Left ventricle myocardium inferior (tissue), 1 donor: ENCODE measurements at regions not wholly inside any gene's neighbourhood (a gene's known extent, or its start where the extent isn't known, plus 50 kb on each side); places are given as distances from the start of the nearest gene placed in this dataset.
"Not testable (repeated sequence)": the region's sequence is repeated elsewhere in the genome, so short reads cannot be mapped to it uniquely, and the experiment has no call there.

ENCODE experiments used
- DNase-seq: peaks from one replicate; pipeline ENCODE4 v3.0.0-alpha.2; 2020
- H3K27ac ChIP-seq: fragments of 200-600 bp; replicated peaks from 2 replicates; pipeline ENCODE4 v1.8.0; 2021
- H3K27me3 ChIP-seq: fragments of 200-600 bp; 2 replicates; pipeline ENCODE4 v1.8.0; 2021; ENCODE audit warnings: low read depth
- H3K36me3 ChIP-seq: fragments of 200-600 bp; 2 replicates; pipeline ENCODE4 v1.8.0; 2021
- H3K4me1 ChIP-seq: fragments of 200-600 bp; 2 replicates; pipeline ENCODE4 v1.8.0; 2021
- H3K4me3 ChIP-seq: fragments of 200-600 bp; 2 replicates; pipeline ENCODE4 v1.8.0; 2021; ENCODE audit warnings: mild to moderate bottlenecking, moderate library complexity
- H3K9me3 ChIP-seq: fragments of 200-600 bp; replicated peaks from 2 replicates; pipeline ENCODE4 v1.8.0; 2021
- CTCF ChIP-seq: fragments of 200-600 bp; IDR thresholded peaks from 2 replicates; pipeline ENCODE4 v1.8.0; 2021; ENCODE audit warnings: antibody characterized with exemption, mild to moderate bottlenecking, borderline replicate concordance
- intact Hi-C: fragments of 100-400 bp; cut with micrococcal nuclease; formaldehyde crosslinking; loops from one replicate; pipeline ENCODE4 v1.11.0; 2022
- donor health status: DM: no; HTN: yes; CAD: no; lungs with severe emphysema.

GRCh38 chr13:63285426-63285825 lies 1869.8 kb upstream of the PCDH20 start:
- TF ChIP-seq CTCF: no peak
- DNase-seq: no peak
- Histone ChIP-seq H3K27ac (no peak overlapping the region), H3K4me3 (no peak overlapping the region), H3K4me1 (no peaks in the 10 kb centered on the region), H3K27me3 (no peaks in the 10 kb centered on the region), H3K9me3 (peaks cover 48% of the 10 kb centered on the region), H3K36me3 (no peaks in the 10 kb centered on the region)
- intact Hi-C loops: no loop called here

GRCh38 chr13:63279136-63279535 lies 1863.5 kb upstream of the PCDH20 start:
- no peak for DNase-seq
- Histone ChIP-seq H3K27me3 (no peaks in the 10 kb centered on the region), H3K36me3 (no peaks in the 10 kb centered on the region), H3K9me3 (peaks cover 52% of the 10 kb centered on the region), H3K4me3 (no peak overlapping the region), H3K4me1 (no peaks in the 10 kb centered on the region), H3K27ac (no peak overlapping the region)
- intact Hi-C loops: no loop called here
- no peak for TF ChIP-seq CTCF

- Histone ChIP-seq H3K4me1 (no peaks in the 10 kb centered on the region), H3K27me3 (no peaks in the 10 kb centered on the region), H3K9me3 (peaks cover 35% of the 10 kb centered on the region), H3K4me3 (no peak overlapping the region), H3K36me3 (no peaks in the 10 kb centered on the region), H3K27ac (no peak overlapping the region)
- TF ChIP-seq CTCF: no peak
- no peak for DNase-seq
- intact Hi-C loops: no loop called here
These were observed 1859.1 kb upstream of the PCDH20 start for GRCh38 chr13:63274772-63275171.

- TF ChIP-seq CTCF: no peak
- Histone ChIP-seq H3K4me1 (no peaks in the 10 kb centered on the region), H3K27ac (no peak overlapping the region), H3K27me3 (no peaks in the 10 kb centered on the region), H3K36me3 (no peaks in the 10 kb centered on the region), H3K9me3 (no peaks in the 10 kb centered on the region), H3K4me3 (no peak overlapping the region)
- intact Hi-C loops: no loop called here
- no peak for DNase-seq
These were observed 1834.0 kb upstream of the PCDH20 start for GRCh38 chr13:63249411-63250187.

GRCh38 chr13:63236667-63237396 lies 1821.2 kb upstream of the PCDH20 start:
- DNase-seq, H3K27me3 ChIP-seq, H3K36me3 ChIP-seq, H3K4me3 ChIP-seq, H3K4me1 ChIP-seq, H3K9me3 ChIP-seq, intact Hi-C loops, H3K27ac ChIP-seq: not testable (repeated sequence)

- H3K27ac ChIP-seq, intact Hi-C loops: not testable (repeated sequence)
These were observed 1802.9 kb upstream of the PCDH20 start for GRCh38 chr13:63218596-63218995.

More at GRCh38 chr13:63218596-63218995, 1802.9 kb upstream of the PCDH20 start:
- H3K27me3 ChIP-seq, H3K4me1 ChIP-seq, H3K36me3 ChIP-seq, H3K9me3 ChIP-seq, H3K4me3 ChIP-seq, DNase-seq: not testable (repeated sequence)
